GM23338 (cell line): ENCODE measurements at regions not wholly inside any gene's neighbourhood (a gene's known extent, or its start where the extent isn't known, plus 50 kb on each side); places are given as distances from the start of the nearest gene placed in this dataset.
A peak's percentile ranks its signal among the peaks of the same experiment; 100 is the strongest.

ENCODE experiments used
- ATAC-seq: fragments of 200-7000 bp; cut with Tn5 transposase; 3 replicates; pipeline ENCODE4 v1.9.1; 2020
- DNase-seq: peaks from one replicate; pipeline ENCODE4 v3.0.0-alpha.2; 2015; ENCODE audit warnings: low spot score
- H2AFZ ChIP-seq: fragments of 200-600 bp; sonication (generic); 2 replicates; pipeline ENCODE4 v1.8.0; 2016; ENCODE audit warnings: antibody characterized with exemption, mild to moderate bottlenecking, moderate library complexity
- H3F3A ChIP-seq: fragments of 200-600 bp; sonication (generic); replicated peaks from 2 replicates; pipeline ENCODE4 v1.8.0; 2017; ENCODE audit warnings: antibody characterized with exemption, mixed run types, low read depth
- H3K27ac ChIP-seq: fragments of 200-600 bp; sonication (generic); 2 replicates; pipeline ENCODE4 v1.6.1; 2016; ENCODE audit warnings: low read depth
- H3K27me3 ChIP-seq: fragments of 200-600 bp; sonication (generic); 2 replicates; pipeline ENCODE4 v1.8.0; 2016; ENCODE audit warnings: mild to moderate bottlenecking, mixed run types, moderate library complexity; ENCODE audit not compliant: insufficient read depth
- H3K36me3 ChIP-seq: fragments of 200-600 bp; sonication (generic); 2 replicates; pipeline ENCODE4 v1.8.0; 2016; ENCODE audit warnings: mild to moderate bottlenecking; ENCODE audit not compliant: insufficient read depth
- H3K4me1 ChIP-seq: fragments of 200-600 bp; sonication (generic); 2 replicates; pipeline ENCODE4 v1.8.0; 2016; ENCODE audit warnings: mild to moderate bottlenecking, moderate library complexity; ENCODE audit not compliant: insufficient read depth
- H3K4me2 ChIP-seq: fragments of 200-600 bp; sonication (generic); 2 replicates; pipeline ENCODE4 v1.7.1; 2017; ENCODE audit warnings: mixed run types
- H3K4me3 ChIP-seq: fragments of 200-600 bp; sonication (generic); 2 replicates; pipeline ENCODE4 v1.6.1; 2016; ENCODE audit warnings: mixed run types
- H3K79me2 ChIP-seq: fragments of 200-600 bp; sonication (generic); replicated peaks from 2 replicates; pipeline ENCODE4 v1.8.0; 2017; ENCODE audit warnings: mild to moderate bottlenecking; ENCODE audit not compliant: insufficient read depth
- H3K9me2 ChIP-seq: fragments of 200-600 bp; sonication (generic); 2 replicates; pipeline ENCODE4 v1.8.0; 2017; ENCODE audit not compliant: insufficient read depth
- H4K20me1 ChIP-seq: fragments of 200-600 bp; sonication (generic); replicated peaks from 2 replicates; pipeline ENCODE4 v1.8.0; 2017; ENCODE audit warnings: mild to moderate bottlenecking; ENCODE audit not compliant: insufficient read depth
- H3K27ac Mint-ChIP-seq: 2 replicates; pipeline ENCODE4 v1.8.0; 2020; ENCODE audit warnings: inconsistent platforms, mild to moderate bottlenecking, moderate library complexity, mixed read lengths
- H3K27me3 Mint-ChIP-seq: 3 replicates; pipeline ENCODE4 v1.8.0; 2022; ENCODE audit warnings: low read depth, mild to moderate bottlenecking, moderate library complexity, mixed read lengths, inconsistent platforms; ENCODE audit not compliant: insufficient read depth, poor library complexity
- H3K36me3 Mint-ChIP-seq: 3 replicates; pipeline ENCODE4 v1.8.0; 2021; ENCODE audit warnings: low read depth, mild to moderate bottlenecking, inconsistent platforms, moderate library complexity, mixed read lengths
- H3K4me1 Mint-ChIP-seq: 3 replicates; pipeline ENCODE4 v1.8.0; 2020; ENCODE audit warnings: mild to moderate bottlenecking, inconsistent platforms, mixed read lengths
- H3K4me3 Mint-ChIP-seq: 3 replicates; pipeline ENCODE4 v1.8.0; 2021; ENCODE audit warnings: moderate library complexity, mild to moderate bottlenecking, inconsistent platforms, mixed read lengths
- H3K9me3 Mint-ChIP-seq: 3 replicates; pipeline ENCODE4 v1.8.0; 2020; ENCODE audit warnings: moderate library complexity, mild to moderate bottlenecking, inconsistent platforms, mixed read lengths
- CREB1 ChIP-seq: fragments of 250-450 bp; sonication (Bioruptor Pico); IDR thresholded peaks from 2 replicates; pipeline ENCODE4 v1.5.0; 2020; ENCODE audit warnings: low read depth, mild to moderate bottlenecking, moderate library complexity
- EZH2 ChIP-seq: fragments of 200-600 bp; sonication (generic); IDR thresholded peaks from one replicate; pipeline ENCODE4 v1.8.0; 2017; ENCODE audit warnings: antibody characterized with exemption, mild to moderate bottlenecking, low read depth; ENCODE audit not compliant: unreplicated experiment
- EZH2phosphoT487 ChIP-seq: fragments of 200-600 bp; sonication (generic); IDR thresholded peaks from one replicate; pipeline ENCODE4 v1.8.1; 2018; ENCODE audit warnings: antibody characterized with exemption; ENCODE audit not compliant: unreplicated experiment
- JUNB ChIP-seq: IDR thresholded peaks from one replicate; pipeline ENCODE4 v1.6.1; 2016; ENCODE audit warnings: antibody characterized with exemption; ENCODE audit not compliant: unreplicated experiment
- NANOG ChIP-seq: IDR thresholded peaks from 2 replicates; pipeline ENCODE4 v1.6.1; 2016; ENCODE audit warnings: antibody characterized with exemption, borderline replicate concordance
- POLR2AphosphoS5 ChIP-seq: IDR thresholded peaks from 2 replicates; pipeline ENCODE4 v1.6.1; 2016; ENCODE audit warnings: antibody characterized with exemption, low read depth
- STAT1 ChIP-seq: IDR thresholded peaks from one replicate; pipeline ENCODE4 v1.6.1; 2016; ENCODE audit warnings: antibody characterized with exemption; ENCODE audit not compliant: unreplicated experiment
- ZNF114 ChIP-seq: fragments of 250-450 bp; sonication (Bioruptor Pico); IDR thresholded peaks from 2 replicates; pipeline ENCODE4 v1.5.0; 2020; ENCODE audit warnings: mild to moderate bottlenecking, moderate library complexity
- ZNF331 ChIP-seq: fragments of 250-450 bp; sonication (Bioruptor Pico); IDR thresholded peaks from 2 replicates; pipeline ENCODE4 v1.5.0; 2020; ENCODE audit warnings: low read depth, mild to moderate bottlenecking, moderate library complexity
- TF ChIP-seq, protein P1 (sequence below), 2 experiments: fragments of 200-600 bp in 1 of 2; sonication (generic) in 1 of 2; conservative IDR thresholded peaks; 2 replicates each; pipeline versions ENCODE4 v1.5.1 to v1.6.1; 2016 to 2017; ENCODE audit warnings: antibody characterized with exemption in 2 of 2, low read depth in 2 of 2, mild to moderate bottlenecking in 2 of 2, moderate library complexity in 1 of 2
- TF ChIP-seq, protein P2 (sequence below): IDR thresholded peaks from 2 replicates; pipeline ENCODE4 v1.6.1; 2016; ENCODE audit warnings: antibody characterized with exemption
- TF ChIP-seq, protein P3 (sequence below): fragments of 250-450 bp; sonication (Bioruptor Pico); IDR thresholded peaks from 2 replicates; pipeline ENCODE4 v1.5.0; 2020; ENCODE audit warnings: mild to moderate bottlenecking, moderate library complexity
- TF ChIP-seq, protein P4 (sequence below): IDR thresholded peaks from one replicate; pipeline ENCODE4 v1.6.1; 2018; ENCODE audit warnings: antibody characterized with exemption; ENCODE audit not compliant: unreplicated experiment

DNA sequence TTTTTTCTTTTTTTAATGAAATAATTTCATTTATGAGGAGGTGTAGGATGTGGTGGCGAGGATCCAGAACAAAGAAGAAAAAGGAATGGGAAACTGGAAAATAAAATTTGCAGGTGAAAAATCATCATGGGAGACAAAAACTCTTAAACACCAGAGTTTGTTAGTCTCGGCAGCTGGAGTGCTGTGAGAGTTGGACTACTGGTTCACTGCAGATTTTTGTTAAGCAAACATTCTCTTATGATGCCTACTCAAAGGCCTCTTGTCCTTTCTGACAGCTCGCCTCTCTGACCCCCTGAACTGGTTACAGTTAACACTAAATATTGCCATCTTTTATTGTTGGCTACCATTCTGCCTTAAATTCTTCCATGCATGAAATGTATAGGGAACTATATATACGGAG, 152.4 kb upstream of the DPH6 start:
- no peaks in the 10 kb centered on the region for H3F3A ChIP-seq
- no peaks in the 10 kb centered on the region for H3K79me2 ChIP-seq
- DNase-seq (no peak), ATAC-seq (no peak)
- no peak overlapping the region for H2AFZ ChIP-seq
- no peaks in the 10 kb centered on the region for H3K36me3 ChIP-seq
- H3K4me3 ChIP-seq = no peak overlapping the region
- H3K4me3 Mint-ChIP-seq = no peak overlapping the region
- H3K4me1 Mint-ChIP-seq = peaks cover 31% of the 10 kb centered on the region
- H3K4me2 ChIP-seq = 0 out of 2 replicates have a peak overlapping the region, but pooled peaks have one; percentile 24
- no peaks in the 10 kb centered on the region for H3K36me3 Mint-ChIP-seq
- no peaks in the 10 kb centered on the region for H4K20me1 ChIP-seq
- peaks cover 25% of the 10 kb centered on the region for H3K4me1 ChIP-seq
- H3K9me2 ChIP-seq = peaks cover 9% of the 10 kb centered on the region; the same call in 1 of the 2 replicates
- no peaks in the 10 kb centered on the region for H3K9me3 Mint-ChIP-seq
- H3K27ac Mint-ChIP-seq = no peak overlapping the region
- peak overlapping the region; percentile 51; the same call in 1 of the 2 replicates for H3K27ac ChIP-seq
- TF ChIP-seq JUNB = no peak
- TF ChIP-seq, protein P1, sequence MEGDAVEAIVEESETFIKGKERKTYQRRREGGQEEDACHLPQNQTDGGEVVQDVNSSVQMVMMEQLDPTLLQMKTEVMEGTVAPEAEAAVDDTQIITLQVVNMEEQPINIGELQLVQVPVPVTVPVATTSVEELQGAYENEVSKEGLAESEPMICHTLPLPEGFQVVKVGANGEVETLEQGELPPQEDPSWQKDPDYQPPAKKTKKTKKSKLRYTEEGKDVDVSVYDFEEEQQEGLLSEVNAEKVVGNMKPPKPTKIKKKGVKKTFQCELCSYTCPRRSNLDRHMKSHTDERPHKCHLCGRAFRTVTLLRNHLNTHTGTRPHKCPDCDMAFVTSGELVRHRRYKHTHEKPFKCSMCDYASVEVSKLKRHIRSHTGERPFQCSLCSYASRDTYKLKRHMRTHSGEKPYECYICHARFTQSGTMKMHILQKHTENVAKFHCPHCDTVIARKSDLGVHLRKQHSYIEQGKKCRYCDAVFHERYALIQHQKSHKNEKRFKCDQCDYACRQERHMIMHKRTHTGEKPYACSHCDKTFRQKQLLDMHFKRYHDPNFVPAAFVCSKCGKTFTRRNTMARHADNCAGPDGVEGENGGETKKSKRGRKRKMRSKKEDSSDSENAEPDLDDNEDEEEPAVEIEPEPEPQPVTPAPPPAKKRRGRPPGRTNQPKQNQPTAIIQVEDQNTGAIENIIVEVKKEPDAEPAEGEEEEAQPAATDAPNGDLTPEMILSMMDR (conservative IDR thresholded peaks at IDR 0.05; ENCODE audit: low read depth in 2 of 2) = no peak
- no peak for TF ChIP-seq CREB1
- TF ChIP-seq ZNF114 (CRISPR knock-in tag) = no peak
- TF ChIP-seq, protein P2, sequence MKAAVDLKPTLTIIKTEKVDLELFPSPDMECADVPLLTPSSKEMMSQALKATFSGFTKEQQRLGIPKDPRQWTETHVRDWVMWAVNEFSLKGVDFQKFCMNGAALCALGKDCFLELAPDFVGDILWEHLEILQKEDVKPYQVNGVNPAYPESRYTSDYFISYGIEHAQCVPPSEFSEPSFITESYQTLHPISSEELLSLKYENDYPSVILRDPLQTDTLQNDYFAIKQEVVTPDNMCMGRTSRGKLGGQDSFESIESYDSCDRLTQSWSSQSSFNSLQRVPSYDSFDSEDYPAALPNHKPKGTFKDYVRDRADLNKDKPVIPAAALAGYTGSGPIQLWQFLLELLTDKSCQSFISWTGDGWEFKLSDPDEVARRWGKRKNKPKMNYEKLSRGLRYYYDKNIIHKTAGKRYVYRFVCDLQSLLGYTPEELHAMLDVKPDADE = no peak
- TF ChIP-seq, protein P3, sequence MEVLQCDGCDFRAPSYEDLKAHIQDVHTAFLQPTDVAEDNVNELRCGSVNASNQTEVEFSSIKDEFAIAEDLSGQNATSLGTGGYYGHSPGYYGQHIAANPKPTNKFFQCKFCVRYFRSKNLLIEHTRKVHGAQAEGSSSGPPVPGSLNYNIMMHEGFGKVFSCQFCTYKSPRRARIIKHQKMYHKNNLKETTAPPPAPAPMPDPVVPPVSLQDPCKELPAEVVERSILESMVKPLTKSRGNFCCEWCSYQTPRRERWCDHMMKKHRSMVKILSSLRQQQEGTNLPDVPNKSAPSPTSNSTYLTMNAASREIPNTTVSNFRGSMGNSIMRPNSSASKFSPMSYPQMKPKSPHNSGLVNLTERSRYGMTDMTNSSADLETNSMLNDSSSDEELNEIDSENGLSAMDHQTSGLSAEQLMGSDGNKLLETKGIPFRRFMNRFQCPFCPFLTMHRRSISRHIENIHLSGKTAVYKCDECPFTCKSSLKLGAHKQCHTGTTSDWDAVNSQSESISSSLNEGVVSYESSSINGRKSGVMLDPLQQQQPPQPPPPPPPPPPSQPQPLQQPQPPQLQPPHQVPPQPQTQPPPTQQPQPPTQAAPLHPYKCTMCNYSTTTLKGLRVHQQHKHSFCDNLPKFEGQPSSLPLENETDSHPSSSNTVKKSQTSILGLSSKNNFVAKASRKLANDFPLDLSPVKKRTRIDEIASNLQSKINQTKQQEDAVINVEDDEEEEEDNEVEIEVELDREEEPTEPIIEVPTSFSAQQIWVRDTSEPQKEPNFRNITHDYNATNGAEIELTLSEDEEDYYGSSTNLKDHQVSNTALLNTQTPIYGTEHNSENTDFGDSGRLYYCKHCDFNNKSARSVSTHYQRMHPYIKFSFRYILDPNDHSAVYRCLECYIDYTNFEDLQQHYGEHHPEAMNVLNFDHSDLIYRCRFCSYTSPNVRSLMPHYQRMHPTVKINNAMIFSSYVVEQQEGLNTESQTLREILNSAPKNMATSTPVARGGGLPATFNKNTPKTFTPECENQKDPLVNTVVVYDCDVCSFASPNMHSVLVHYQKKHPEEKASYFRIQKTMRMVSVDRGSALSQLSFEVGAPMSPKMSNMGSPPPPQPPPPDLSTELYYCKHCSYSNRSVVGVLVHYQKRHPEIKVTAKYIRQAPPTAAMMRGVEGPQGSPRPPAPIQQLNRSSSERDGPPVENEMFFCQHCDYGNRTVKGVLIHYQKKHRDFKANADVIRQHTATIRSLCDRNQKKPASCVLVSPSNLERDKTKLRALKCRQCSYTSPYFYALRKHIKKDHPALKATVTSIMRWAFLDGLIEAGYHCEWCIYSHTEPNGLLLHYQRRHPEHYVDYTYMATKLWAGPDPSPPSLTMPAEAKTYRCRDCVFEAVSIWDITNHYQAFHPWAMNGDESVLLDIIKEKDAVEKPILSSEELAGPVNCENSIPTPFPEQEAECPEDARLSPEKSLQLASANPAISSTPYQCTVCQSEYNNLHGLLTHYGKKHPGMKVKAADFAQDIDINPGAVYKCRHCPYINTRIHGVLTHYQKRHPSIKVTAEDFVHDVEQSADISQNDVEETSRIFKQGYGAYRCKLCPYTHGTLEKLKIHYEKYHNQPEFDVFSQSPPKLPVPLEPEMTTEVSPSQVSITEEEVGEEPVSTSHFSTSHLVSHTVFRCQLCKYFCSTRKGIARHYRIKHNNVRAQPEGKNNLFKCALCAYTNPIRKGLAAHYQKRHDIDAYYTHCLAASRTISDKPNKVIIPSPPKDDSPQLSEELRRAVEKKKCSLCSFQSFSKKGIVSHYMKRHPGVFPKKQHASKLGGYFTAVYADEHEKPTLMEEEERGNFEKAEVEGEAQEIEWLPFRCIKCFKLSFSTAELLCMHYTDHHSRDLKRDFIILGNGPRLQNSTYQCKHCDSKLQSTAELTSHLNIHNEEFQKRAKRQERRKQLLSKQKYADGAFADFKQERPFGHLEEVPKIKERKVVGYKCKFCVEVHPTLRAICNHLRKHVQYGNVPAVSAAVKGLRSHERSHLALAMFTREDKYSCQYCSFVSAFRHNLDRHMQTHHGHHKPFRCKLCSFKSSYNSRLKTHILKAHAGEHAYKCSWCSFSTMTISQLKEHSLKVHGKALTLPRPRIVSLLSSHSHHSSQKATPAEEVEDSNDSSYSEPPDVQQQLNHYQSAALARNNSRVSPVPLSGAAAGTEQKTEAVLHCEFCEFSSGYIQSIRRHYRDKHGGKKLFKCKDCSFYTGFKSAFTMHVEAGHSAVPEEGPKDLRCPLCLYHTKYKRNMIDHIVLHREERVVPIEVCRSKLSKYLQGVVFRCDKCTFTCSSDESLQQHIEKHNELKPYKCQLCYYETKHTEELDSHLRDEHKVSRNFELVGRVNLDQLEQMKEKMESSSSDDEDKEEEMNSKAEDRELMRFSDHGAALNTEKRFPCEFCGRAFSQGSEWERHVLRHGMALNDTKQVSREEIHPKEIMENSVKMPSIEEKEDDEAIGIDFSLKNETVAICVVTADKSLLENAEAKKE = no peak
- no peak for TF ChIP-seq NANOG
- TF ChIP-seq, protein P4, sequence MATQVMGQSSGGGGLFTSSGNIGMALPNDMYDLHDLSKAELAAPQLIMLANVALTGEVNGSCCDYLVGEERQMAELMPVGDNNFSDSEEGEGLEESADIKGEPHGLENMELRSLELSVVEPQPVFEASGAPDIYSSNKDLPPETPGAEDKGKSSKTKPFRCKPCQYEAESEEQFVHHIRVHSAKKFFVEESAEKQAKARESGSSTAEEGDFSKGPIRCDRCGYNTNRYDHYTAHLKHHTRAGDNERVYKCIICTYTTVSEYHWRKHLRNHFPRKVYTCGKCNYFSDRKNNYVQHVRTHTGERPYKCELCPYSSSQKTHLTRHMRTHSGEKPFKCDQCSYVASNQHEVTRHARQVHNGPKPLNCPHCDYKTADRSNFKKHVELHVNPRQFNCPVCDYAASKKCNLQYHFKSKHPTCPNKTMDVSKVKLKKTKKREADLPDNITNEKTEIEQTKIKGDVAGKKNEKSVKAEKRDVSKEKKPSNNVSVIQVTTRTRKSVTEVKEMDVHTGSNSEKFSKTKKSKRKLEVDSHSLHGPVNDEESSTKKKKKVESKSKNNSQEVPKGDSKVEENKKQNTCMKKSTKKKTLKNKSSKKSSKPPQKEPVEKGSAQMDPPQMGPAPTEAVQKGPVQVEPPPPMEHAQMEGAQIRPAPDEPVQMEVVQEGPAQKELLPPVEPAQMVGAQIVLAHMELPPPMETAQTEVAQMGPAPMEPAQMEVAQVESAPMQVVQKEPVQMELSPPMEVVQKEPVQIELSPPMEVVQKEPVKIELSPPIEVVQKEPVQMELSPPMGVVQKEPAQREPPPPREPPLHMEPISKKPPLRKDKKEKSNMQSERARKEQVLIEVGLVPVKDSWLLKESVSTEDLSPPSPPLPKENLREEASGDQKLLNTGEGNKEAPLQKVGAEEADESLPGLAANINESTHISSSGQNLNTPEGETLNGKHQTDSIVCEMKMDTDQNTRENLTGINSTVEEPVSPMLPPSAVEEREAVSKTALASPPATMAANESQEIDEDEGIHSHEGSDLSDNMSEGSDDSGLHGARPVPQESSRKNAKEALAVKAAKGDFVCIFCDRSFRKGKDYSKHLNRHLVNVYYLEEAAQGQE = no peak
- no peak for TF ChIP-seq ZNF331 (CRISPR knock-in tag)
- no peak for TF ChIP-seq POLR2AphosphoS5
- TF ChIP-seq EZH2 = no peak
- no peak for TF ChIP-seq STAT1
- TF ChIP-seq EZH2phosphoT487 = no peak
- H3K27me3 Mint-ChIP-seq = no peaks in the 10 kb centered on the region
- no peaks in the 10 kb centered on the region for H3K27me3 ChIP-seq
